ENCODE measurements at regions not wholly inside any gene's neighbourhood (a gene's known extent, or its start where the extent isn't known, plus 50 kb on each side); places are given as distances from the start of the nearest gene placed in this dataset.

DNA sequence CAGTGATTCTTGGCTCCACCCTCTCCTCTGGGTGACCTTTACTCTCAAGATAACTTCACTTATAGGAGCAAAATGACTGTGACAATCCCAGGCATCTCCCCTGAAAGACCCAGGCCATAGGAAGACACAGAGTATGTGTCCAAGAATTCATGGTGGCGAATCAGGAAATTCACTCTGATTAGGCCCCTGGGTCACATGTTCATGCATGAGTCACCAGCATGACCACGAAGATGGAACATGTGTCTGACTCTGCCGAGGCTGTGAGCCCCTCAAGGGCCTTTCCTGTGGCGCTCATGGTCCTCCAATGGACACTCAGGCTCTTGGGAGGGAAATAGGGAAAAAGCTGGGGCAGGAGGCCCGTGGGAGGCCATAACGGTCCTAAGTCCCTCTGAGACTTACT is 74.0 kb upstream of the TEX51 start:
- no peak for ATAC-seq
- H3K36me3 Mint-ChIP-seq = no peaks in the 10 kb centered on the region
- H3K27me3 Mint-ChIP-seq = peaks cover 23% of the 10 kb centered on the region

DNA sequence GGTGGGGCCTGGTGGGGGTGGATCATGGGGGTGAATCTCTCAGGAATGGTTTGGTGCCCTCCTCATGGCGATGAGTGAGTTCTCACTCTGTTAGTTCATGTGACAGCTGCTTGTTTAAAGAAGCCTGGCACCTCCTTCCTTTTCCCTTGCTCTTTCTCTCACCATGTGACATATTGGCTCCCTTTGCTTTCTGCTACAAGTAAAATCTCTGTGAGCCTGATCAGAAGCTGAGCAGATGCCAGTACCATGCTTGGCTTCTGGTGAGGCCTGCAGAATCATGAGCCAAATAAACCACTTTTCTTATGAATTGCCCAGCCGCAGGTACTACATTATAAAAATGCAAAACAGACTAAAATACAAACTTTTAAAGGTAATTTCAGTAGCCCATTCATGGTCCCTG is 73.4 kb upstream of the TEX51 start:
- Mint-ChIP-seq H3K4me1 (no peaks in the 10 kb centered on the region), H3K27ac (no peak overlapping the region), H3K9me3 (no peaks in the 10 kb centered on the region), H3K4me3 (no peak overlapping the region), H3K36me3 (no peaks in the 10 kb centered on the region), H3K27me3 (peaks cover 16% of the 10 kb centered on the region)
- no peak for ATAC-seq

More for the DNA sequence above, 74.0 kb upstream of the TEX51 start:
- Mint-ChIP-seq H3K9me3 (no peaks in the 10 kb centered on the region), H3K4me1 (no peaks in the 10 kb centered on the region), H3K4me3 (no peak overlapping the region), H3K27ac (no peak overlapping the region)

DNA sequence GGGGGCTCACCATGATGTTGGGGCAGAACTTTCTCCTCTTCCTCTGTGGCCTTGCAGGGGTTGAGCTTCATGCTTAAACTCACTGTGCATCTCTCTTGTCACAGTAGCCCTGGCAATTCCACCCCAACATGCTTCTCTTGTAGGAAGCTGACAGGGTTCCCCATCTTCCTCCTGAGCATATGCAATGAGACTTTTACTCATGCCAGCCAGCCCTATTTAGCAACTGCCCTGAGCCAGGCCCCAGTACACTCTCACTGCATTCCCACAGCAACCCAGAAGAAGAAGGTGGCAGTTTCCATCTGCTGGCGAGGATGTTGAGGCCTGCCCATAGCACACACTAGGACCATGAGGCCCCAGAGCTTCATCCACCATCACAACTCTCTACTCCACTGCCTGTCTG is 72.2 kb upstream of the TEX51 start:
- Mint-ChIP-seq H3K4me1 (no peaks in the 10 kb centered on the region), H3K27ac (no peak overlapping the region), H3K36me3 (no peaks in the 10 kb centered on the region), H3K27me3 (peaks cover 4% of the 10 kb centered on the region), H3K9me3 (no peaks in the 10 kb centered on the region), H3K4me3 (no peak overlapping the region)
- no peak for ATAC-seq

DNA sequence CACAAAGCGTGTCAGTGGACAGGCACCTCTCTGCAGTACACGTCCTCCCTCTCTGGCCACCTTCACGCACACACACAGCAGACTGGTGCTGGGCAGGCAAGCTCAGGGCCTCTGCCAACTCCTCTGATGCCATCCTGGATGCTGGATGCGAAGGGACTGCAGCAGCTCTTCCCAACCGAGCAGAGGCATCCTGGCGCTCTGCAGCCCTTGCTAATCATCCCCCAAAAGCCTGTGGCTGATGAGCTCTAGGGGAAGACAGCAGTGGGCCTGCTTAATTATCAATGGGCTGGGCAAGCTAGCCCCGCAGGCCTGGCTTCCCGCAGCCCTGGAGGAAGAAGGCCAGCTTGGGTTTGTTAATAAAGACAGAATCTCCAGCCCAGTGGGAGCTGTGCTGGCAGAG is 71.3 kb upstream of the TEX51 start:
- no peaks in the 10 kb centered on the region for H3K4me1 Mint-ChIP-seq
- H3K27me3 Mint-ChIP-seq = no peaks in the 10 kb centered on the region
- H3K4me3 Mint-ChIP-seq = no peak overlapping the region
- ATAC-seq = no peak
- H3K36me3 Mint-ChIP-seq = no peaks in the 10 kb centered on the region
- no peaks in the 10 kb centered on the region for H3K9me3 Mint-ChIP-seq
- H3K27ac Mint-ChIP-seq = no peak overlapping the region

DNA sequence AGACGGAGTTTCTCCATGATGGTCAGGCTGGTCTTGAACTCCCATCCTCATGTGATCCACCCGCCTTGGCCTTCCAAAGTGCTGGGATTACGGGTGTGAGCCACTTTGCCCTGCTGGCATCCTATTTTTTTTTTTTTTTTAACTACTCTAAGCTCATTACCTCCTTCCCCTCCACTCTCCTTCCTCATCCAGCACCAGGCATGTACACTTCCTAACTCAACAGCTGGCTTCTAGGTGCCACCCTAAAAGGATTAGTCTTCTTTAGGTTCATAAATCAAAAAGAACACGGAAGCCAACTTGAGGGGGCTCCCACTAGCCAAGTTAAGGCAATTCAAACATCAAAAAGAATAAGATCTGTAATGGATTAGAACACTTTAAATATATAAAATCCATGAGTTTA is 70.6 kb upstream of the TEX51 start:
- H3K9me3 Mint-ChIP-seq = no peaks in the 10 kb centered on the region
- H3K4me1 Mint-ChIP-seq = no peaks in the 10 kb centered on the region
- H3K36me3 Mint-ChIP-seq = no peaks in the 10 kb centered on the region
- H3K4me3 Mint-ChIP-seq = no peak overlapping the region
- H3K27me3 Mint-ChIP-seq = no peaks in the 10 kb centered on the region
- no peak for ATAC-seq
- no peak overlapping the region for H3K27ac Mint-ChIP-seq

DNA sequence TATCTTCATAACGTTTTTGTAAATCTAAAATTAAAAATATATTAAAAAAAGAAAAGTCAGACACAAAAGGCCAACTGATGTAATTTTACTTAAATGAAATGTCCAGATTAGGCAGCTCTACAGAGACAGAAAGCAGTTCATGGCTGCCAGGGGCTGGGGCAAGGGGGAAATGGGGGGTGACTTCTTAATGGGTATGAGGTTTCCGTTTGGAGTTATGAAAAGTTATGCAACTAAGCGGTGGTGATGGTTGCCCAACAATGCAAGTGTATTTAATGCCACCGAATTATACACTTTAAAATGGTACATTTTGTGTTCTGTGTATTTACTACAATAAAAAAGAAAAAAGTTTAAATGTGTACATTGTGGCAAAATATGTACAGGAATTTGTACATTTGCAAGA is 70.2 kb upstream of the TEX51 start:
- Mint-ChIP-seq H3K9me3 (no peaks in the 10 kb centered on the region), H3K36me3 (no peaks in the 10 kb centered on the region), H3K4me3 (no peak overlapping the region), H3K4me1 (no peaks in the 10 kb centered on the region), H3K27me3 (no peaks in the 10 kb centered on the region), H3K27ac (no peak overlapping the region)
- no peak for ATAC-seq

DNA sequence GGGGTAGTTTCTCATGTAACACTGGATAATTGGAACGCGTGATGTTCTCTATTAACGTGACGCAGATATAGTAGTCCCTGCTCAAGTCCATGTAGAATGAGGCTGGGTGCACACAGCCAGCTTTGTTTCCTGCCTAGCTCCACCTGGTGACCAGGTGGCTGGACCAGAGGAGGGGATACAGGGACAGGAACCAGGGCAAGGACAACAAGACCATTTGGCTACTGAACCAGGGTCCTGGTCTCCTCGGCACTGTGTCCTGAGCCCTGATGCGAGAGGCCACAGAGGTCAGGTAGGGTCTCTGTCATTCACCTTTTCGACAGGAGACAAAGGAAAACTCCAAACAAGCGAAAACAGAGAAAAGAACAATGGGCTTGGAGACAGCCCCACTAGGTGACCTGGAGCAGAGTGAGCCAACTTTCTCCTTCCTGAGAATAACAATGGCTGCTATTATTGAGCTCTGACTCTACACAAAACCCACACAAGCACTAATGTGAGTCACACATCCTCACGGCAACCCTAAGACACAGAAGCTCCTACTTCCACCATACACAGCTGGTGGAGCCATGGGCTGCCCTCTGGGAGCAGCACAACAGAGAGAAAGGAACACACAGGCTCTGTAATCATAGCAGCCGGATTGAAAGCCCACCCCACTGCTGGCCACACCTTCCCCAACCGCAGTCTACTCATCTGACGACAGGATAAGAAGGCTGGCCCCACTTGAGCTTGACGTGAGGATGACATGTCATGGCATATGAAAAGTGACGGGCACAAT is 67.3 kb upstream of the TEX51 start:
- no peak overlapping the region for H3K4me3 Mint-ChIP-seq
- no peaks in the 10 kb centered on the region for H3K27me3 Mint-ChIP-seq
- H3K4me1 Mint-ChIP-seq = no peaks in the 10 kb centered on the region
- H3K36me3 Mint-ChIP-seq = no peaks in the 10 kb centered on the region
- no peaks in the 10 kb centered on the region for H3K9me3 Mint-ChIP-seq
- ATAC-seq = no peak
- no peak overlapping the region for H3K27ac Mint-ChIP-seq

DNA sequence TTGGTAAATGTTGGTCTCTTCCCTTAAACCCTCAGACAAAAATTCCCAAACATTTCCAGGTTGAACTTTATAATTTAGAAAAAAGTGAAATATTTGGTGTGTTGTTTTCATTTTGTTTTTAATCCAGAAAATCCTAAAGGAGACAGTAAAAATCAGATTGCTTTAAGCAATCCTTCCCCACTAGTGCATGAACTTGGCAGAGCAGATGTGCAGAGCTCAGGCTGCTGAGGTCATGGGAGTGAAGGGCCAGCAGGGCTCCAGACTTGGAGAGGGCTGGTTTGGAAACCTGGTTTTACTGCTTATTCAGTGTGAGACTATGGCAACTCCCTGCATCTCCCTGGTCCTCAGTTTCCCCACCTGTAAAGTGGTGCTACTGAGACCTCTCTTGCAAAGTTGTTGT is 66.7 kb upstream of the TEX51 start:
- Mint-ChIP-seq H3K9me3 (no peaks in the 10 kb centered on the region), H3K27me3 (no peaks in the 10 kb centered on the region), H3K4me3 (no peak overlapping the region), H3K27ac (no peak overlapping the region), H3K4me1 (no peaks in the 10 kb centered on the region), H3K36me3 (no peaks in the 10 kb centered on the region)
- no peak for ATAC-seq

DNA sequence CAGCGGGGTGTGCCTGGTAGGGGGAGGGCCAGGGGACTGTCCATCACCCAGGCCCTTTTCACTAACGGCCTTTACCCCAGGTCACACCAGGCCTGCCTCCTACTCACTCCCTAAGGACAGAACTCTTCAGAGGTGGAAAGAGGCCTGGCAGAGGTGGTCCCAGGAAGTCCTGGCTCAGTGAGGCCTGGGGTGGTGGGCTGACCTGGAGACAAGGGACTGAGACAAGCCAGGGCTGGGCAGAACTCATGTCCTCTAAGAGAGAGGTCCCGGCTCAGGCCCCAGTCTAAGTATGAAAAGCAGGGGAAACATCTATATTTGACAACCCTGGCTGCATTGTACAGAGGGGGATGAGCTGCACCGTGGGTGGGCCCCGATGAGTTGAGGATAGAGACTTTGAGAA is 65.9 kb upstream of the TEX51 start:
- Mint-ChIP-seq H3K4me3 (no peak overlapping the region), H3K36me3 (no peaks in the 10 kb centered on the region), H3K27ac (no peak overlapping the region), H3K27me3 (no peaks in the 10 kb centered on the region), H3K4me1 (no peaks in the 10 kb centered on the region), H3K9me3 (no peaks in the 10 kb centered on the region)
- ATAC-seq = no peak

DNA sequence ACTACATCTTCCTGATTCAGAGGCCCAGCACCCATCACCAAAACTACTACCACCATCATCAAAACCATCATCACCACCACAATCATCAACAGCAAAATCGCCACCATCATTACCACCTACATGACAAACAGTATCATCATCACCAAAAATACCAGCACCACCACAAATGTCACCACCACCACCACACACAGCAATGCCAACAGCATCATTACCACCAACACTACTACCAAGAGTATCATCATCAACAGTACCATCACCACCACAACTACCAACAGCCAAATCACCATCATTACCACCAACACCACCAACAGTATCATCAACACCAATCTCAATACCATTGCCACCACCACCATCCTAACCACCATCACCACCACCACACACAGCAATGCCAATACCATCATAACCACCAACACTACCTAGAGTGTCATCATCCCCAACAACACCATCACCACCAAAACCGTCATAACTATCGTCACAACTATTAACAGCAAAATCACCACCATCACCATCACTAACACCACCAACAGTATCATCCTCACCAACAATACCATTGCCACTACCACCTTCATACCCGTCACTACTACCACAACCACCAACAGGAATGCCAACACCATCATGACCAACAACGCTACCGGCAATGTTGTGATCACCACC is 64.6 kb upstream of the TEX51 start:
- H3K9me3 Mint-ChIP-seq = no peaks in the 10 kb centered on the region
- ATAC-seq = no peak
- no peaks in the 10 kb centered on the region for H3K4me1 Mint-ChIP-seq

DNA sequence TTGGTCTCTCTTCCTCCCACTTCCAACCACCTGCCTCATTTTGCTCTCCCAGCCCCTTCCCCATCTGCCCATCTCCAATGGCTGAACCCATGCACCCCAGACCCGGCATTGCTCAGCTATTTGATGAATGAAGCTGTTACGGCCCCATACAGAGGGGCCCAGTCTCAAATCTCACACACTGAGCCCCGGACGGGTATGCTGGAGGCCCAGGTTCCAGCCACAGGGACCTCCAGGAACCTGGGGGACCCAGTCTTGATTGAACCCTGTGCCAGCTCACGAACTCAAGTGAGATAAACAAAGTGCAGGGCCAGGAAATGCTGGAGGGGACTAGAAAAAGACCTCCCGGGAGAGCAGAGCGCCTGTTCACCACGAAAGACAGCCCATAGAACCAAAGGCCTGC is 63.4 kb upstream of the TEX51 start:
- Mint-ChIP-seq H3K27me3 (peaks cover 11% of the 10 kb centered on the region), H3K27ac (no peak overlapping the region), H3K9me3 (no peaks in the 10 kb centered on the region), H3K36me3 (no peaks in the 10 kb centered on the region), H3K4me3 (no peak overlapping the region), H3K4me1 (no peaks in the 10 kb centered on the region)
- ATAC-seq = no peak

More for the DNA sequence above, 64.6 kb upstream of the TEX51 start:
- H3K27me3 Mint-ChIP-seq = peaks cover under 1% of the 10 kb centered on the region
- H3K4me3 Mint-ChIP-seq = no peak overlapping the region
- no peak overlapping the region for H3K27ac Mint-ChIP-seq
- no peaks in the 10 kb centered on the region for H3K36me3 Mint-ChIP-seq

DNA sequence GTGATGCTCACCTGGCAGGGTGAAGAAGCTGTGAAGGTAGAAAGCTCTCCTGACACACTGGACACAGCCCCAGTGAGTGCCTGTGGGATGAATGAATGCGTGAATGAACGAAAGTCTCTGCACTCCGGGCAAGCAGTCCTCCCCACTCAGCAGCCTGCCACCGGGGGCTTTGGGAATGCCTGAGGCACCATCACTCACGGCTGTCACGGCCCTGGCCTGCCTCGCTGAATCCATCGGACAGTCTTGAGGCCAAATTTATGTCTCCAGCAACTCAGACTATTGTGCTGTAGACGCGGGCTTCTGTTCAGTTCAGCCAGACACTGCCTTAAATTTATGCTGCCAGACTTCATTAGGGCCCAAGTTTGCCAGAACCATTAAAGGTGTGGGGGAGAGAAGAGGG is 62.9 kb upstream of the TEX51 start:
- ATAC-seq = no peak
- Mint-ChIP-seq H3K36me3 (no peaks in the 10 kb centered on the region), H3K27me3 (peaks cover 16% of the 10 kb centered on the region), H3K4me1 (no peaks in the 10 kb centered on the region), H3K4me3 (no peak overlapping the region), H3K9me3 (no peaks in the 10 kb centered on the region), H3K27ac (no peak overlapping the region)

DNA sequence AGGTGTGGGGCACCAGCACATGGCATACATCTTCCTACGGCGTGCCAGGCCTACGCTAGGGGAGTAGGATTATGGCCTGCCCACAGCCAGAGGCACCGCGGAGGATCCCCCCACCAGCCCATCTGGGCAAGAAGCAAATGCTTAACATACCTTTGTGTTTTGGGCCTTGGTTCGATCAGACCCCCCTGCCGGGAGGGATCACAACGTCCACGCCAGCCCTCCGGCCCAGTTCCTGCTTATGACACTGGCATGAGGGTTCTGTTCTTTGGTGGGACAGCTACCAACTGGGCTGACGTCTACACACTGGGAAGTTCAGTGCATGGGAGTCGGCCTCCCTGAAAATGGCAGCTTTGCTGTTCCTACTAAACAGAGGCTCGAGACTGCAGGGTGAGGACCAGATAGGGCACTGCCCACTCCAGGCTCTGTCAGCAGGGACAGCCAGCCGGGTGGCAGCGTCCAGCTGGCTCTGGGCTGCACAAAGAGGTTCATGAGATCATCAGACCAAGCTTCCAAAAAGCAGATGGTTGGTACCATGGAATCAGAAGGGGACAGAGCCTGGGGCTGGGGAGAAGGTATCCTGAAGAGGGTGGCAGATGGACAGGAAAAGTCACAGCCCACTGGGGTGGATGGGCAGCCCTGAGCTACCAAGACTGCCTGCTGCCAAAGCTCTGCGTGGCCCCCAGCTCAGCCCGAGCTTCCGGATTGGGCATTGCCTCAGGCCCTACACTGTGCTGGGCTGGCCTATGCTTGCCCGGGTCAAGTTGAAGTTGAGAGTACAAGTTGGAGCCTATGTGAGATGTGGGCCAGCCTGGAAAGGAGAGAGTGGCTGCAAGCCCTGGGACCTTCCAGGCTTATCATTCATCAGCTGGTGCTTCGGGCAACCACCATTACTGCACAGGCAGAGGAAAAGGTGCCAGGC is 61.7 kb upstream of the TEX51 start:
- no peak overlapping the region for H3K27ac Mint-ChIP-seq

DNA sequence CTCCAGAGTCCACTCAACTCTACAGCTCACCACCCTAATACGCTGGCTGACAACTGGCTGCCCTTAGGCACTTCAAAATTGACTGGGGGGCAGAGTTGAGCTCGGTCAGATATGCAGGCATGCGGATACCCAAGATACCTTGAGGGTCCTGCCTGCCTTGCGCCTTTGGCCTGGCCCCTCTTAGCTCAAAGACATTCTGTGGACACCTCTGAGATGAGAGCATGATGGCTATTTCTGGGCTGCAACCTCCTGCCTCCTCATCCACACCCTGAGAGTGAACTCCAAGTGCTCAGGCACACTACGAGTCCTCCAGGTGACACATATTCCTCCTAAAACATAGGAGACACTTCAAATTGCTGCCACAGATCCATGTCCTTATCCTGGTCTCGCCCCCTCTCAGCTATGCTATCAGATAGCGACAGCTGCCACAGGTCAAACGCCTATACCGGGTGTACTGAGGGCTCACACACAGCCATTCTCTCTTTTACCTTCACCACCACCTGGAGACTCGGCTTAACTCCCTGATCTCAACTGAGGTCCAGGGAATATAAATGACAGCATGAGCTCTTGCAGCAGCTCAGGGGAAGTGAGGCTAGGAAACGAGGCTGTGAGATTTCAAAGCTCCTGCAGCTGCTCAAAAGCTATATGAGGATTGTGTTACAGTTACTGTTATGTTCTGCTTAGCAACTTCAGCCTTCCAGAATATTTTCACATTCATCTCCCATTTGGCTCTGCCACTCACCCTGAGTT is 60.5 kb upstream of the TEX51 start:
- Mint-ChIP-seq H3K9me3 (no peaks in the 10 kb centered on the region), H3K36me3 (no peaks in the 10 kb centered on the region), H3K4me3 (no peak overlapping the region), H3K27me3 (peaks cover 16% of the 10 kb centered on the region), H3K4me1 (no peaks in the 10 kb centered on the region), H3K27ac (no peak overlapping the region)
- no peak for ATAC-seq

More for the DNA sequence above, 61.7 kb upstream of the TEX51 start:
- Mint-ChIP-seq H3K36me3 (no peaks in the 10 kb centered on the region), H3K4me3 (no peak overlapping the region), H3K4me1 (no peaks in the 10 kb centered on the region), H3K9me3 (no peaks in the 10 kb centered on the region), H3K27me3 (peaks cover 16% of the 10 kb centered on the region)
- no peak for ATAC-seq

DNA sequence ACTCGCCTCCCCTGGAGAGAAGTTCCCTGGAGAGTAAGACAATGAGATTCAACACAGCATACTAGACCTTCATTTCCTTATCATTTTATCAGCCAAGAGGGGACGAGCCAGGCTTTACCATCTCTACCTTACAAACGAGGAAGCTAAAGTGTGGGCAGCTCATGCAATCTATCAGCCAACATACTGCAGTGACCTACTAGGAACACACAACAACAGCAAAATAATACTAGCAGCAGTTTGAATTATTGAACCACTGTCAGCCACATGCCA is 60.0 kb upstream of the TEX51 start:
- Mint-ChIP-seq H3K36me3 (no peaks in the 10 kb centered on the region), H3K9me3 (no peaks in the 10 kb centered on the region)
- ATAC-seq = no peak

More for the DNA sequence above, 60.0 kb upstream of the TEX51 start:
- Mint-ChIP-seq H3K4me3 (no peak overlapping the region), H3K27me3 (peaks cover 16% of the 10 kb centered on the region), H3K27ac (no peak overlapping the region), H3K4me1 (no peaks in the 10 kb centered on the region)

All from stimulated activated memory B cell treated with anti-CD40 and anti-IgM and Interleukin-4, amounts not matched to agents 10 μg/mL and 1 μg/mL and 100 μg/mL, for 72 hours (primary cell).